ENCODE measurements at regions not wholly inside any gene's neighbourhood (a gene's known extent, or its start where the extent isn't known, plus 50 kb on each side); places are given as distances from the start of the nearest gene placed in this dataset.

DNA sequence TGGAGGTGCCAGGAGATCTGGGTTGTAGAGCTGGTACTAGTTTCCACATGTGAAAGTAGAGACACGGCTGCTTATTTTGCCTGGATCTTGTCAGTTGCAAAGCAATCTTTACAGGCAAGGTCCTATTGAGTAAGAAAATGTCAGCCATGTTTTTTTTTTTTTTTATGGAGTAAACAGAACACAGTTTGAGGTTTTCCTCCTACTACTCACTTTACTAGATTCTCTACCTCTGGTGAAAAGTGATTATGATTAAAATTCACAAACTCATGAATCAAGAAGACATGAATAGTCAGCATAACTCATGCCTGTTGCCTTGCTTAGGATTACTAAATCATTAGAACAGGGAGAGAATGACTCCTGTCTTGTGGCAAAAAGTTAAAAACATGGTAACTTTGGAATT is 70.1 kb upstream of the PNPT1 start:
- dilution Hi-C loops (cut with MboI; ENCODE audit: extremely low pct_ligation_motif_present, low sequenced_read_pairs): no loop called here

More for the DNA sequence above, 70.1 kb upstream of the PNPT1 start:
- Histone ChIP-seq H3K4me3 (replicated peaks in 1 of 3; ENCODE audit: insufficient read depth in 1 of 3, low read depth in 1 of 3, low read length in 3 of 3) (no peak overlapping the region), H2AFZ (ENCODE audit: low read depth, low read length) (no peak overlapping the region), H4K20me1 (replicated peaks; ENCODE audit: control insufficient read depth, extremely low read depth, insufficient read depth, low read length) (no peaks in the 10 kb centered on the region), H3K9me1 (replicated peaks; ENCODE audit: control insufficient read depth, extremely low read depth, insufficient read depth, low read length) (no peaks in the 10 kb centered on the region), H3K27me3 (ENCODE audit: control insufficient read depth in 2 of 2, insufficient read depth in 2 of 2, low read length in 2 of 2) (no peaks in the 10 kb centered on the region), H3K9me3 (replicated peaks; ENCODE audit: control insufficient read depth, insufficient read depth, low read length) (no peaks in the 10 kb centered on the region), H3K9ac (replicated peaks; ENCODE audit: extremely low read depth, insufficient read depth, low read length) (no peak overlapping the region), H3K4me1 (ENCODE audit: control insufficient read depth, extremely low read depth, insufficient read depth, low read length) (peaks cover 16% of the 10 kb centered on the region), H3K36me3 (ENCODE audit: control insufficient read depth in 2 of 2, extremely low read depth in 1 of 2, insufficient read depth in 2 of 2, low read length in 2 of 2) (no peaks in the 10 kb centered on the region), H3K4me2 (ENCODE audit: insufficient read depth, low read length) (no peak overlapping the region), H3K27ac (ENCODE audit: insufficient read depth, low read depth, low read length) (no peak overlapping the region), H3K79me2 (ENCODE audit: control insufficient read depth, insufficient read depth, low read length) (no peaks in the 10 kb centered on the region)
- DNase-seq (ENCODE audit: low read depth, low spot score) (no peak), FAIRE-seq (no peak)
- BruUV-seq (replicated peaks): no TSS peak
- no peak for TF ChIP-seq MYC (IDR thresholded peaks at IDR 0.05; ENCODE audit: low read depth, low read length)
- no peak for TF ChIP-seq POLR2A (IDR thresholded peaks at IDR 0.05; ENCODE audit: low read depth, low read length)
- no peak for TF ChIP-seq FOS (IDR thresholded peaks at IDR 0.05; ENCODE audit: borderline replicate concordance, insufficient read depth, low read length)
- no peak for TF ChIP-seq POLR2AphosphoS5 (IDR thresholded peaks at IDR 0.05; ENCODE audit: insufficient read depth, low read depth, low read length)
- TF ChIP-seq EZH2 (IDR thresholded peaks at IDR 0.05; ENCODE audit: borderline replicate concordance, low read depth, low read length, severe bottlenecking): no peak
- no peak for TF ChIP-seq JUN (IDR thresholded peaks at IDR 0.05; ENCODE audit: borderline replicate concordance, insufficient read depth, insufficient read length, low read depth)
- TF ChIP-seq, protein P1, sequence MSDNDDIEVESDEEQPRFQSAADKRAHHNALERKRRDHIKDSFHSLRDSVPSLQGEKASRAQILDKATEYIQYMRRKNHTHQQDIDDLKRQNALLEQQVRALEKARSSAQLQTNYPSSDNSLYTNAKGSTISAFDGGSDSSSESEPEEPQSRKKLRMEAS (IDR thresholded peaks at IDR 0.05; ENCODE audit: insufficient read depth, insufficient read length): no peak
- no peak for TF ChIP-seq GATA2 (IDR thresholded peaks at IDR 0.05; ENCODE audit: insufficient read depth, insufficient read length, low read depth, low read length)
- TF ChIP-seq, protein P2, sequence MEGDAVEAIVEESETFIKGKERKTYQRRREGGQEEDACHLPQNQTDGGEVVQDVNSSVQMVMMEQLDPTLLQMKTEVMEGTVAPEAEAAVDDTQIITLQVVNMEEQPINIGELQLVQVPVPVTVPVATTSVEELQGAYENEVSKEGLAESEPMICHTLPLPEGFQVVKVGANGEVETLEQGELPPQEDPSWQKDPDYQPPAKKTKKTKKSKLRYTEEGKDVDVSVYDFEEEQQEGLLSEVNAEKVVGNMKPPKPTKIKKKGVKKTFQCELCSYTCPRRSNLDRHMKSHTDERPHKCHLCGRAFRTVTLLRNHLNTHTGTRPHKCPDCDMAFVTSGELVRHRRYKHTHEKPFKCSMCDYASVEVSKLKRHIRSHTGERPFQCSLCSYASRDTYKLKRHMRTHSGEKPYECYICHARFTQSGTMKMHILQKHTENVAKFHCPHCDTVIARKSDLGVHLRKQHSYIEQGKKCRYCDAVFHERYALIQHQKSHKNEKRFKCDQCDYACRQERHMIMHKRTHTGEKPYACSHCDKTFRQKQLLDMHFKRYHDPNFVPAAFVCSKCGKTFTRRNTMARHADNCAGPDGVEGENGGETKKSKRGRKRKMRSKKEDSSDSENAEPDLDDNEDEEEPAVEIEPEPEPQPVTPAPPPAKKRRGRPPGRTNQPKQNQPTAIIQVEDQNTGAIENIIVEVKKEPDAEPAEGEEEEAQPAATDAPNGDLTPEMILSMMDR (IDR thresholded peaks at IDR 0.05; ENCODE audit: extremely low read depth in 1 of 2, insufficient read depth in 1 of 2, low read depth in 1 of 2, low read length in 2 of 2): no peak
- intact Hi-C loops (cut with micrococcal nuclease): no loop called here
- POLR2A ChIA-PET: no interaction called here
- CTCF ChIA-PET: interaction anchor here (1.1 kb wide), 1 partner anchor 8 kb away, joined by 4 read pairs; no protein-coding TSS in a partner anchor
